ENCODE measurements at regions not wholly inside any gene's neighbourhood (a gene's known extent, or its start where the extent isn't known, plus 50 kb on each side); places are given as distances from the start of the nearest gene placed in this dataset.

- H4K5ac ChIP-seq (ENCODE audit: insufficient read length, low read depth, low read length), result no peak overlapping the region
Observed at GRCh38 chr10:109679478-109679877, 243.8 kb downstream of the XPNPEP1 start.

More at GRCh38 chr10:109679478-109679877, 243.8 kb downstream of the XPNPEP1 start:
- no peak overlapping the region for H2BK12ac ChIP-seq (ENCODE audit: insufficient read length, low read depth, low read length)
- Mint-ChIP-seq H3K27me3 (ENCODE audit: low read depth) (no peaks in the 10 kb centered on the region; the same call in 1 of the 2 replicates), H3K4me3 (no peak overlapping the region), H3K27ac (no peak overlapping the region), H3K36me3 (ENCODE audit: insufficient read depth in 1 of 3, low read depth in 3 of 3) (no peaks in the 10 kb centered on the region), H3K9me3 (peaks cover 1 to 2% of the 10 kb centered on the region in 2 experiments; a peak in 3 of 5 replicates), H3K4me1 (no peaks in the 10 kb centered on the region; a peak in 1 of 4 replicates)
- no peak overlapping the region for H3K4ac ChIP-seq (ENCODE audit: low read depth, low read length)
- H3K56ac ChIP-seq (ENCODE audit: insufficient read length, low read depth, low read length), result no peak overlapping the region
- H4K20me1 ChIP-seq (ENCODE audit: control insufficient read depth, insufficient read depth, insufficient read length), result no peaks in the 10 kb centered on the region
- no peak overlapping the region for H3K18ac ChIP-seq (ENCODE audit: insufficient read length, low read depth, low read length)
- H3K27me3 ChIP-seq (ENCODE audit: insufficient read depth, low read length), result no peaks in the 10 kb centered on the region
- H3T11ph ChIP-seq (ENCODE audit: low read length), result no peak overlapping the region
- no peak overlapping the region for H3K4me2 ChIP-seq (ENCODE audit: insufficient read depth, insufficient read length, low read length)
- no peaks in the 10 kb centered on the region for H3K79me2 ChIP-seq (ENCODE audit: insufficient read depth, low read length)
- H2BK15ac ChIP-seq (ENCODE audit: low read depth, low read length), result no peak overlapping the region
- H2BK120ac ChIP-seq (ENCODE audit: low read depth, low read length, poor library complexity, severe bottlenecking), result no peak overlapping the region
- DNase-seq, result no peak
- no peaks in the 10 kb centered on the region; the same call in 1 of the 2 replicates for H3K4me1 ChIP-seq (ENCODE audit: insufficient read depth, low read length)
- TF ChIP-seq CTCF (conservative IDR thresholded peaks at IDR 0.05), result no peak
- H3K9me3 ChIP-seq (ENCODE audit: control insufficient read depth, low read depth, low read length), result no peaks in the 10 kb centered on the region
- no peak overlapping the region for H3K14ac ChIP-seq (ENCODE audit: insufficient read depth, low read length)
- H2BK20ac ChIP-seq (ENCODE audit: low read depth, low read length, poor library complexity, severe bottlenecking), result no peak overlapping the region
- no peak overlapping the region for H2BK5ac ChIP-seq (ENCODE audit: insufficient read length, low read length)
- H3K23me2 ChIP-seq (ENCODE audit: insufficient read length, low read depth, low read length, poor library complexity, severe bottlenecking), result no peaks in the 10 kb centered on the region
- H4K91ac ChIP-seq (ENCODE audit: insufficient read length, low read depth, low read length), result no peak overlapping the region
- no peak overlapping the region for H2AFZ ChIP-seq (ENCODE audit: low read length)
- H2AK5ac ChIP-seq (ENCODE audit: insufficient read length, low read length), result no peak overlapping the region
- no peak overlapping the region for H4K8ac ChIP-seq (replicated peaks; ENCODE audit: insufficient read length, low read depth, low read length)
- no peak overlapping the region for H3K27ac ChIP-seq (ENCODE audit: insufficient read length, low read depth, low read length)
- H3K79me1 ChIP-seq (ENCODE audit: insufficient read depth, low read depth, low read length, poor library complexity, severe bottlenecking), result no peaks in the 10 kb centered on the region
- no peak overlapping the region for H3K9ac ChIP-seq (ENCODE audit: extremely low read depth, insufficient read length, low read length)
- no peak overlapping the region for H3K23ac ChIP-seq (ENCODE audit: insufficient read length, low read depth, low read length)

Data from H9 (cell line).